Neural progenitor cell (in vitro differentiated cells): ENCODE measurements at regions not wholly inside any gene's neighbourhood (a gene's known extent, or its start where the extent isn't known, plus 50 kb on each side); places are given as distances from the start of the nearest gene placed in this dataset.

Experiments
- EZH2phosphoT487 ChIP-seq: fragments of 200-600 bp; sonication (generic); IDR thresholded peaks from 2 replicates; pipeline ENCODE4 v1.6.1; 2017; ENCODE audit warnings: antibody characterized with exemption
- TF ChIP-seq, protein P1 (sequence below): fragments of 200-600 bp; sonication (generic); IDR thresholded peaks from 2 replicates; pipeline ENCODE4 v1.5.1; 2017; ENCODE audit warnings: antibody characterized with exemption, mild to moderate bottlenecking

DNA sequence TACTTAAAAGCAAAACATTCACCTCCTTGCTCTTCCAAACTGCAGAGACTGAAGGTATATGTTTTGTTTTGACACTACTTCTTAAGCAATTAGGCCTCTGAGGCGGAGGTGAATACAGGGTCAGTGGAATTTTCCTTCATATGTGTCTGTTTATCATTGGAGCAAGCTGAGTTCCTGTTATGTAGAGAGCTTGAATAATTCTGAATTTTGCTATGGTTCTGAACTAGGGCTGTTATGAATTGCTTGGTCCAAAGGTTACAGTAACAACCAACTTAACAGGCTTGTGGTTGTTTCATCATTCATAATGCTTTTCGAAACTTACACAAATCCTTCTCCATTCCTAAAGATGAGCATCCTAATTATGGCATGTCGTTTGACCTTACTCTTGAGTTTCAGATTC lies 444.6 kb upstream of the MEF2C start:
- TF ChIP-seq, protein P1, sequence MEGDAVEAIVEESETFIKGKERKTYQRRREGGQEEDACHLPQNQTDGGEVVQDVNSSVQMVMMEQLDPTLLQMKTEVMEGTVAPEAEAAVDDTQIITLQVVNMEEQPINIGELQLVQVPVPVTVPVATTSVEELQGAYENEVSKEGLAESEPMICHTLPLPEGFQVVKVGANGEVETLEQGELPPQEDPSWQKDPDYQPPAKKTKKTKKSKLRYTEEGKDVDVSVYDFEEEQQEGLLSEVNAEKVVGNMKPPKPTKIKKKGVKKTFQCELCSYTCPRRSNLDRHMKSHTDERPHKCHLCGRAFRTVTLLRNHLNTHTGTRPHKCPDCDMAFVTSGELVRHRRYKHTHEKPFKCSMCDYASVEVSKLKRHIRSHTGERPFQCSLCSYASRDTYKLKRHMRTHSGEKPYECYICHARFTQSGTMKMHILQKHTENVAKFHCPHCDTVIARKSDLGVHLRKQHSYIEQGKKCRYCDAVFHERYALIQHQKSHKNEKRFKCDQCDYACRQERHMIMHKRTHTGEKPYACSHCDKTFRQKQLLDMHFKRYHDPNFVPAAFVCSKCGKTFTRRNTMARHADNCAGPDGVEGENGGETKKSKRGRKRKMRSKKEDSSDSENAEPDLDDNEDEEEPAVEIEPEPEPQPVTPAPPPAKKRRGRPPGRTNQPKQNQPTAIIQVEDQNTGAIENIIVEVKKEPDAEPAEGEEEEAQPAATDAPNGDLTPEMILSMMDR: no peak
- TF ChIP-seq EZH2phosphoT487: no peak
